H1 (cell line): ENCODE measurements at regions not wholly inside any gene's neighbourhood (a gene's known extent, or its start where the extent isn't known, plus 50 kb on each side); places are given as distances from the start of the nearest gene placed in this dataset.

Experiments used
- CTCF ChIA-PET: fragments of 300-600 bp; sonication (Branson Sonifier 250); formaldehyde crosslinking; loops from one replicate; lab custom pipeline; 2021; ENCODE audit not compliant: partially characterized antibody; lab: Charles Lee
- POLR2A ChIA-PET: fragments of 300-600 bp; sonication (Branson Sonifier 250); formaldehyde crosslinking; loops from one replicate; lab custom pipeline; 2021; ENCODE audit warnings: inconsistent platforms; ENCODE audit not compliant: partially characterized antibody; lab: Charles Lee
- DNase-seq, 2 experiments: peaks; one replicate each; pipeline versions ENCODE4 v3.0.0 to v3.0.0-alpha.2; 2010 to 2022; ENCODE audit warnings: low spot score in 2 of 2, low read depth in 1 of 2, mixed read lengths in 1 of 2
- FAIRE-seq: peaks from 2 replicates; lab custom pipeline; 2011; peaks lifted over from hg19 to GRCh38; lab: Jason Lieb, UNC
- H2AFZ ChIP-seq: 2 replicates; pipeline ENCODE4 v1.8.1; 2012; ENCODE audit warnings: low read length, inconsistent platforms
- H2AK5ac ChIP-seq: 2 replicates; pipeline ENCODE4 v1.6.1; 2013; ENCODE audit warnings: low read depth, low read length
- H2BK120ac ChIP-seq: replicated peaks from 2 replicates; pipeline ENCODE3; 2013; ENCODE audit warnings: low read depth, low read length, inconsistent platforms
- H2BK12ac ChIP-seq: 2 replicates; pipeline ENCODE4 v1.6.1; 2013; ENCODE audit warnings: low read depth, low read length
- H2BK15ac ChIP-seq: 2 replicates; pipeline ENCODE4 v1.6.1; 2013; ENCODE audit warnings: low read length
- H2BK20ac ChIP-seq: 2 replicates; pipeline ENCODE4 v1.6.1; 2013; ENCODE audit warnings: low read length
- H2BK5ac ChIP-seq: 2 replicates; pipeline ENCODE4 v1.6.1; 2013; ENCODE audit warnings: low read depth, low read length
- H3K14ac ChIP-seq: 2 replicates; pipeline ENCODE4 v1.6.1; 2013; ENCODE audit warnings: inconsistent platforms; ENCODE audit not compliant: insufficient read length
- H3K18ac ChIP-seq: 2 replicates; pipeline ENCODE4 v1.6.1; 2013; ENCODE audit warnings: low read length; ENCODE audit errors: extremely low read depth
- H3K23ac ChIP-seq: 2 replicates; pipeline ENCODE4 v1.6.1; 2013; ENCODE audit warnings: inconsistent platforms; ENCODE audit not compliant: insufficient read length
- H3K23me2 ChIP-seq: 2 replicates; pipeline ENCODE4 v1.6.1; 2013; ENCODE audit warnings: low read depth, low read length
- H3K27ac ChIP-seq: 2 replicates; pipeline ENCODE4 v1.6.1; 2011; ENCODE audit warnings: low read depth, low read length, inconsistent platforms
- H3K27me3 ChIP-seq, 4 experiments: replicated peaks in 1 of 4; 1 replicate in 1 of 4; 2 replicates in 3 of 4; pipeline versions ENCODE4 v1.6.1 to v1.8.1; 2011 to 2013; ENCODE audit warnings: low read length in 3 of 4, mild to moderate bottlenecking in 3 of 4, inconsistent platforms in 2 of 4, mixed read lengths in 2 of 4, moderate library complexity in 1 of 4; ENCODE audit not compliant: control insufficient read depth in 3 of 4, insufficient read depth in 3 of 4; ENCODE audit errors: extremely low read depth in 1 of 4
- H3K36me3 ChIP-seq, 4 experiments: 2 replicates each; pipeline versions ENCODE4 v1.6.1 to v1.8.1; 2011 to 2013; ENCODE audit warnings: mild to moderate bottlenecking in 4 of 4, low read length in 3 of 4, moderate library complexity in 2 of 4, control low read depth in 1 of 4, inconsistent platforms in 1 of 4; ENCODE audit not compliant: insufficient read depth in 4 of 4, control insufficient read depth in 2 of 4
- H3K4ac ChIP-seq: replicated peaks from 2 replicates; pipeline ENCODE3; 2013; ENCODE audit warnings: low read length, low read depth, mixed read lengths, inconsistent platforms; ENCODE audit not compliant: insufficient read length
- H3K4me1 ChIP-seq, 4 experiments: replicated peaks in 1 of 4; 1 replicate in 1 of 4; 2 replicates in 3 of 4; pipeline versions ENCODE4 v1.6.1 to v1.8.1; 2011 to 2013; ENCODE audit warnings: low read length in 3 of 4, inconsistent platforms in 2 of 4, mixed read lengths in 1 of 4; ENCODE audit not compliant: insufficient read depth in 4 of 4, control insufficient read depth in 3 of 4
- H3K4me2 ChIP-seq, 2 experiments: 2 replicates each; pipeline versions ENCODE4 v1.6.1 to v1.8.1; 2011 to 2013; ENCODE audit warnings: low read depth in 2 of 2, low read length in 2 of 2, control low read depth in 1 of 2, inconsistent platforms in 1 of 2, mild to moderate bottlenecking in 1 of 2; ENCODE audit not compliant: insufficient read depth in 1 of 2
- H3K4me3 ChIP-seq, 4 experiments: fragments of 200-600, 300-600 bp in 1 of 4; sonication (generic), shearing (Covaris generic), sonication (Bioruptor Twin) in 1 of 4; 2 replicates each; pipeline versions ENCODE4 v1.5.1 to v1.8.1; 2011 to 2016; ENCODE audit warnings: low read length in 4 of 4, low read depth in 3 of 4, control low read depth in 2 of 4, inconsistent platforms in 2 of 4, mild to moderate bottlenecking in 2 of 4, mixed read lengths in 1 of 4, moderate library complexity in 1 of 4; ENCODE audit not compliant: insufficient read depth in 2 of 4; ENCODE audit errors: extremely low read depth in 1 of 4
- H3K56ac ChIP-seq: replicated peaks from 2 replicates; pipeline ENCODE3; 2013; ENCODE audit warnings: low read depth, mild to moderate bottlenecking, mixed read lengths, low read length, inconsistent platforms; ENCODE audit not compliant: insufficient read length
- H3K79me1 ChIP-seq: 2 replicates; pipeline ENCODE4 v1.6.1; 2013; ENCODE audit warnings: low read depth, low read length, control low read depth
- H3K79me2 ChIP-seq, 2 experiments: 2 replicates each; pipeline versions ENCODE4 v1.6.1 to v1.8.1; 2012 to 2013; ENCODE audit warnings: low read length in 2 of 2, mild to moderate bottlenecking in 2 of 2, inconsistent platforms in 1 of 2; ENCODE audit not compliant: insufficient read depth in 2 of 2, control insufficient read depth in 1 of 2
- H3K9ac ChIP-seq, 4 experiments: replicated peaks in 1 of 4; 1 replicate in 1 of 4; 2 replicates in 3 of 4; pipeline versions ENCODE4 v1.6.1 to v1.8.1; 2011 to 2013; ENCODE audit warnings: low read depth in 3 of 4, low read length in 3 of 4, control low read depth in 2 of 4, mild to moderate bottlenecking in 2 of 4, moderate library complexity in 2 of 4, inconsistent platforms in 1 of 4; ENCODE audit errors: extremely low read depth in 1 of 4
- H3K9me3 ChIP-seq, 2 experiments: 2 replicates each; pipeline versions ENCODE4 v1.6.1 to v1.8.1; 2012 to 2013; ENCODE audit warnings: mild to moderate bottlenecking in 2 of 2, moderate library complexity in 2 of 2, control low read depth in 1 of 2, inconsistent platforms in 1 of 2, low read depth in 1 of 2, low read length in 1 of 2, mixed read lengths in 1 of 2; ENCODE audit not compliant: insufficient read depth in 2 of 2
- H4K20me1 ChIP-seq, 2 experiments: replicated peaks in 1 of 2; 2 replicates each; pipeline versions ENCODE3 to v1.8.1; 2011 to 2013; ENCODE audit warnings: inconsistent platforms in 2 of 2, low read length in 2 of 2, mild to moderate bottlenecking in 1 of 2; ENCODE audit not compliant: insufficient read depth in 2 of 2, control insufficient read depth in 1 of 2
- H4K5ac ChIP-seq: 2 replicates; pipeline ENCODE4 v1.6.1; 2013; ENCODE audit warnings: low read length, low read depth, mixed read lengths, inconsistent platforms; ENCODE audit not compliant: insufficient read length
- H4K8ac ChIP-seq: 2 replicates; pipeline ENCODE4 v1.8.0; 2013; ENCODE audit warnings: mild to moderate bottlenecking, moderate library complexity, low read length, inconsistent platforms; ENCODE audit not compliant: insufficient read depth; ENCODE audit errors: extremely low read depth
- H4K91ac ChIP-seq: replicated peaks from 2 replicates; pipeline ENCODE3; 2013; ENCODE audit warnings: low read length, mixed read lengths, inconsistent platforms; ENCODE audit not compliant: insufficient read length
- BCL11A ChIP-seq, 2 experiments: IDR thresholded peaks; one replicate each; pipeline ENCODE4 v1.6.1; 2011; ENCODE audit warnings: low read depth in 2 of 2, low read length in 2 of 2, mild to moderate bottlenecking in 2 of 2
- EP300 ChIP-seq, 2 experiments: IDR thresholded peaks; 1 replicate in 1 of 2; 2 replicates in 1 of 2; pipeline ENCODE4 v1.6.1; 2011 to 2012; ENCODE audit warnings: low read depth in 2 of 2, low read length in 2 of 2, mild to moderate bottlenecking in 2 of 2, borderline replicate concordance in 1 of 2, inconsistent platforms in 1 of 2, moderate library complexity in 1 of 2
- GTF2F1 ChIP-seq: IDR thresholded peaks from 2 replicates; pipeline ENCODE4 v1.6.1; 2012; ENCODE audit warnings: low read depth, low read length, improper control_type of control experiment, borderline replicate concordance
- RNF2 ChIP-seq: fragments of 200-900, 300-1000 bp; sonication (generic); IDR thresholded peaks from 2 replicates; pipeline ENCODE4 v1.7.1; 2016; ENCODE audit warnings: borderline replicate concordance, low read depth, mild to moderate bottlenecking, antibody characterized with exemption, low read length; ENCODE audit not compliant: poor library complexity, severe bottlenecking; ENCODE audit errors: missing control alignments
- WGBS, 2 experiments: shearing (Covaris generic) in 1 of 2; methylation state at CpG; one replicate each; pipeline versions ENCODE4 v1.1.6 to v1.1.7; 2013 to 2015; ENCODE audit warnings: low lambda C conversion rate in 2 of 2, mixed read lengths in 2 of 2, inconsistent platforms in 1 of 2, low coverage in 1 of 2, missing lambda C conversion rate in 1 of 2; ENCODE audit not compliant: insufficient replicate concordance in 2 of 2, insufficient coverage in 1 of 2, insufficient read length in 1 of 2; ENCODE audit errors: extremely low coverage in 1 of 2, missing lambda C conversion rate in 1 of 2; 5-methylcytosine and 5-hydroxymethylcytosine counted together

- no peak overlapping the region for H3K27ac ChIP-seq
- no peak overlapping the region for H3K9ac ChIP-seq
- no peak overlapping the region for H3K14ac ChIP-seq
- H2BK20ac ChIP-seq = no peak overlapping the region
- no peak overlapping the region for H3K23ac ChIP-seq
- H3K4me3 ChIP-seq = no peak overlapping the region
- no peaks in the 10 kb centered on the region for H3K79me2 ChIP-seq
- no peak overlapping the region for H2BK15ac ChIP-seq
- ChIA-PET POLR2A (interaction anchor here (0.8 kb wide), 1 partner anchor 114 kb away, joined by 3 read pairs; no protein-coding TSS in a partner anchor), CTCF (interaction anchor here (0.9 kb wide), 1 partner anchor 14 kb away, joined by 3 read pairs; no protein-coding TSS in a partner anchor)
- no peak overlapping the region for H4K91ac ChIP-seq
- no peak overlapping the region for H4K8ac ChIP-seq
- no peaks in the 10 kb centered on the region for H3K27me3 ChIP-seq
- H2BK12ac ChIP-seq = no peak overlapping the region
- H2BK120ac ChIP-seq = no peak overlapping the region
- no peak overlapping the region for H2AFZ ChIP-seq
- no peaks in the 10 kb centered on the region for H4K20me1 ChIP-seq
- H3K4me1 ChIP-seq = peaks cover 0 to 6% (median 1%) of the 10 kb centered on the region in 4 experiments; a peak in 2 of 7 replicates
- no peak overlapping the region for H3K4me2 ChIP-seq
- no peak overlapping the region for H2BK5ac ChIP-seq
- no peak overlapping the region for H3K4ac ChIP-seq
- no peak overlapping the region for H4K5ac ChIP-seq
- no peak overlapping the region for H3K56ac ChIP-seq
- FAIRE-seq (no peak), DNase-seq (no peak)
- H3K23me2 ChIP-seq = no peaks in the 10 kb centered on the region; the same call in 1 of the 2 replicates
- no peaks in the 10 kb centered on the region for H3K36me3 ChIP-seq
- no peak overlapping the region for H3K18ac ChIP-seq
- 69% methylated on average over 2 of the region's 2 CpGs; no CpG with 5 or more reads in 1 of the 2 experiments for WGBS, 2 experiments
- no peak for TF ChIP-seq GTF2F1
- no peak for TF ChIP-seq BCL11A (IDR thresholded peaks at IDR 0.05; ENCODE audit: low read depth in 2 of 2, low read length in 2 of 2)
- TF ChIP-seq EP300 (IDR thresholded peaks at IDR 0.05; ENCODE audit: borderline replicate concordance in 1 of 2, low read depth in 2 of 2, low read length in 2 of 2) = no peak
- no peak for TF ChIP-seq RNF2
- no peaks in the 10 kb centered on the region for H3K79me1 ChIP-seq
- no peaks in the 10 kb centered on the region for H3K9me3 ChIP-seq
- no peak overlapping the region for H2AK5ac ChIP-seq
These were observed 112.4 kb upstream of the VANGL1 start for GRCh38 chr1:115529216-115529897.
